Sigmoid colon (tissue), 3 donors: ENCODE measurements at regions not wholly inside any gene's neighbourhood (a gene's known extent, or its start where the extent isn't known, plus 50 kb on each side); places are given as distances from the start of the nearest gene placed in this dataset.

Experiments
- POLR2A ChIP-seq, 2 donors: fragments of 450-650 bp; IDR thresholded peaks; one replicate each; pipeline ENCODE4 v1.6.1; 2016; ENCODE audit warnings: antibody characterized with exemption in 2 of 2, mild to moderate bottlenecking in 2 of 2, moderate library complexity in 2 of 2
- TF ChIP-seq, protein P1 (sequence below), 4 experiments: fragments of 450-650 bp in 3 of 4; fragments of 200-600 bp in 1 of 4; IDR thresholded peaks; one replicate each; pipeline ENCODE4 v1.5.1; 2016 to 2019; ENCODE audit warnings: antibody characterized with exemption in 4 of 4, mild to moderate bottlenecking in 3 of 4, moderate library complexity in 2 of 4

DNA sequence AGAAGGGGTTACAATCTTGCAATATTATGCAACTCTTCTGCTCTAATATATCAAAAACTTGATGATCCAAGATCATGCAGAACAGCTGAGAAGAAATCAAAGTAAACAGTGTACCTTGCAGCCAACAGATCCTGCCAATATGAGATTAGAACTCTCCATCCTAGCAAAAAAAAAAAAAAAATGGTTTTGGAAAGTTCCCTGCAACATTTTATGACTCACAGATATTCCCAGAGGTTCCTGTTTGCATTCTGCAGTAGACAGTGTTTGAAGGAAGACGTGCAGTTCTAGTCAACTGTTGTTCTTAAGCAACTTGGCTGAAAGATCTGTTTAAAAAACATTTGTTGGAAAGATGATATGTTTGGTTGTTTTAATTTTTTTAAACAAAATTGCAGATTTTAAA is 103.6 kb upstream of the WDR75 start:
- TF ChIP-seq, protein P1, sequence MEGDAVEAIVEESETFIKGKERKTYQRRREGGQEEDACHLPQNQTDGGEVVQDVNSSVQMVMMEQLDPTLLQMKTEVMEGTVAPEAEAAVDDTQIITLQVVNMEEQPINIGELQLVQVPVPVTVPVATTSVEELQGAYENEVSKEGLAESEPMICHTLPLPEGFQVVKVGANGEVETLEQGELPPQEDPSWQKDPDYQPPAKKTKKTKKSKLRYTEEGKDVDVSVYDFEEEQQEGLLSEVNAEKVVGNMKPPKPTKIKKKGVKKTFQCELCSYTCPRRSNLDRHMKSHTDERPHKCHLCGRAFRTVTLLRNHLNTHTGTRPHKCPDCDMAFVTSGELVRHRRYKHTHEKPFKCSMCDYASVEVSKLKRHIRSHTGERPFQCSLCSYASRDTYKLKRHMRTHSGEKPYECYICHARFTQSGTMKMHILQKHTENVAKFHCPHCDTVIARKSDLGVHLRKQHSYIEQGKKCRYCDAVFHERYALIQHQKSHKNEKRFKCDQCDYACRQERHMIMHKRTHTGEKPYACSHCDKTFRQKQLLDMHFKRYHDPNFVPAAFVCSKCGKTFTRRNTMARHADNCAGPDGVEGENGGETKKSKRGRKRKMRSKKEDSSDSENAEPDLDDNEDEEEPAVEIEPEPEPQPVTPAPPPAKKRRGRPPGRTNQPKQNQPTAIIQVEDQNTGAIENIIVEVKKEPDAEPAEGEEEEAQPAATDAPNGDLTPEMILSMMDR (IDR thresholded peaks at IDR 0.05), result no peak
- no peak for TF ChIP-seq POLR2A (IDR thresholded peaks at IDR 0.05)
